ENCODE measurements at regions not wholly inside any gene's neighbourhood (a gene's known extent, or its start where the extent isn't known, plus 50 kb on each side); places are given as distances from the start of the nearest gene placed in this dataset.

GRCh38 chr13:24100188-24100587 is 60.3 kb upstream of the SPATA13 start:
- H3K9me3 Mint-ChIP-seq: no peaks in the 10 kb centered on the region
- no peak overlapping the region for H3K4me3 Mint-ChIP-seq
- no peak overlapping the region for H3K27ac Mint-ChIP-seq
- H3K36me3 Mint-ChIP-seq: no peaks in the 10 kb centered on the region
- ATAC-seq (ENCODE audit: low read depth): no peak
- H3K4me1 Mint-ChIP-seq: peaks cover 4% of the 10 kb centered on the region
- H3K27me3 Mint-ChIP-seq: no peaks in the 10 kb centered on the region
- no peak for DNase-seq (ENCODE audit: low spot score in 2 of 2)

GRCh38 chr13:24103782-24104372 is 56.6 kb upstream of the SPATA13 start:
- Mint-ChIP-seq H3K36me3 (no peaks in the 10 kb centered on the region), H3K27ac (no peak overlapping the region)
- no peak for ATAC-seq (ENCODE audit: low read depth)

GRCh38 chr13:24104723-24105122 is 55.8 kb upstream of the SPATA13 start:
- Mint-ChIP-seq H3K4me3 (no peak overlapping the region), H3K27ac (no peak overlapping the region)

More at GRCh38 chr13:24103782-24104372, 56.6 kb upstream of the SPATA13 start:
- H3K9me3 Mint-ChIP-seq: no peaks in the 10 kb centered on the region
- peaks cover 4% of the 10 kb centered on the region for H3K4me1 Mint-ChIP-seq
- no peak for DNase-seq (ENCODE audit: low spot score in 2 of 2)
- H3K27me3 Mint-ChIP-seq: no peaks in the 10 kb centered on the region
- no peak overlapping the region for H3K4me3 Mint-ChIP-seq

GRCh38 chr13:24106429-24106828 is 54.1 kb upstream of the SPATA13 start:
- no peak for DNase-seq (ENCODE audit: low spot score in 2 of 2)
- ATAC-seq (ENCODE audit: low read depth): no peak
- no peaks in the 10 kb centered on the region for H3K36me3 Mint-ChIP-seq
- no peak overlapping the region for H3K27ac Mint-ChIP-seq
- peaks cover 2% of the 10 kb centered on the region for H3K27me3 Mint-ChIP-seq
- peaks cover 4% of the 10 kb centered on the region for H3K4me1 Mint-ChIP-seq
- H3K9me3 Mint-ChIP-seq: peaks cover 3% of the 10 kb centered on the region
- H3K4me3 Mint-ChIP-seq: no peak overlapping the region

More at GRCh38 chr13:24104723-24105122, 55.8 kb upstream of the SPATA13 start:
- H3K4me1 Mint-ChIP-seq: peaks cover 4% of the 10 kb centered on the region
- no peaks in the 10 kb centered on the region for H3K36me3 Mint-ChIP-seq
- H3K9me3 Mint-ChIP-seq: peaks cover 2% of the 10 kb centered on the region
- no peak for DNase-seq (ENCODE audit: low spot score in 2 of 2)
- ATAC-seq (ENCODE audit: low read depth): peak; percentile 48
- no peaks in the 10 kb centered on the region for H3K27me3 Mint-ChIP-seq

- ATAC-seq (ENCODE audit: low read depth): no peak
- H3K4me1 Mint-ChIP-seq: peaks cover 4% of the 10 kb centered on the region
- DNase-seq (ENCODE audit: low spot score in 2 of 2): no peak
- peaks cover 10% of the 10 kb centered on the region for H3K27me3 Mint-ChIP-seq
- H3K9me3 Mint-ChIP-seq: peaks cover 3% of the 10 kb centered on the region
- H3K36me3 Mint-ChIP-seq: no peaks in the 10 kb centered on the region
- no peak overlapping the region for H3K27ac Mint-ChIP-seq
- H3K4me3 Mint-ChIP-seq: no peak overlapping the region
These were observed 52.4 kb upstream of the SPATA13 start for GRCh38 chr13:24107955-24108614.

- no peak overlapping the region for H3K4me3 Mint-ChIP-seq
- peaks cover 4% of the 10 kb centered on the region for H3K4me1 Mint-ChIP-seq
- no peak for ATAC-seq (ENCODE audit: low read depth)
- peaks cover 10% of the 10 kb centered on the region for H3K27me3 Mint-ChIP-seq
- H3K9me3 Mint-ChIP-seq: peaks cover 3% of the 10 kb centered on the region
- H3K27ac Mint-ChIP-seq: no peak overlapping the region
- H3K36me3 Mint-ChIP-seq: no peaks in the 10 kb centered on the region
- DNase-seq (ENCODE audit: low spot score in 2 of 2): no peak
These were observed 51.9 kb upstream of the SPATA13 start for GRCh38 chr13:24108615-24108965.

- DNase-seq (ENCODE audit: low spot score in 2 of 2) (no peak), ATAC-seq (ENCODE audit: low read depth) (no peak)
- Mint-ChIP-seq H3K9me3 (peaks cover 3% of the 10 kb centered on the region), H3K4me3 (no peak overlapping the region), H3K27ac (no peak overlapping the region), H3K4me1 (peaks cover under 1% of the 10 kb centered on the region), H3K36me3 (no peaks in the 10 kb centered on the region), H3K27me3 (peaks cover 12% of the 10 kb centered on the region)
These were observed 50.5 kb upstream of the SPATA13 start for GRCh38 chr13:24110011-24110410.

Data from memory B cell (primary cell).